ENCODE measurements at regions not wholly inside any gene's neighbourhood (a gene's known extent, or its start where the extent isn't known, plus 50 kb on each side); places are given as distances from the start of the nearest gene placed in this dataset.

DNA sequence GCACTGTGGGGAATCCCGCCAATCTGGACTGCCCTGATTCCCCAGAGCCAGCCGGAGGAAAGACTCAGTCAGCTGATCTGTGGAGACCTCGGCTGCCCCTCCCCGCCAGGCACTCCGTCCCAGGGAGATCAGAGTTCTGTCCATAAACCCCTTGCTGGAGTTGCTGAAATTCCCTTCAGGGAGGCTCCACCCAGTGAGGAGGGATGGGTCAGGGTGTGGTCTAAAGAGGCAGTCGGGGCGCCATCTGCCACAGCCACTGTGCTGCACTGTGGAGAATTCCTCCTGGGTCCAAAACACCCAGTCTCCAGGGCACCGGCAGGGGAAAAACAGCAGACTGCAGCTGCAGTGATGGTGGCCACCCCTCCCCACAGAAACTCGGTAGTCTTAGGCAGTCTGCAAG lies 1922.3 kb upstream of the FLRT2 start:
- TF ChIP-seq, protein P1, sequence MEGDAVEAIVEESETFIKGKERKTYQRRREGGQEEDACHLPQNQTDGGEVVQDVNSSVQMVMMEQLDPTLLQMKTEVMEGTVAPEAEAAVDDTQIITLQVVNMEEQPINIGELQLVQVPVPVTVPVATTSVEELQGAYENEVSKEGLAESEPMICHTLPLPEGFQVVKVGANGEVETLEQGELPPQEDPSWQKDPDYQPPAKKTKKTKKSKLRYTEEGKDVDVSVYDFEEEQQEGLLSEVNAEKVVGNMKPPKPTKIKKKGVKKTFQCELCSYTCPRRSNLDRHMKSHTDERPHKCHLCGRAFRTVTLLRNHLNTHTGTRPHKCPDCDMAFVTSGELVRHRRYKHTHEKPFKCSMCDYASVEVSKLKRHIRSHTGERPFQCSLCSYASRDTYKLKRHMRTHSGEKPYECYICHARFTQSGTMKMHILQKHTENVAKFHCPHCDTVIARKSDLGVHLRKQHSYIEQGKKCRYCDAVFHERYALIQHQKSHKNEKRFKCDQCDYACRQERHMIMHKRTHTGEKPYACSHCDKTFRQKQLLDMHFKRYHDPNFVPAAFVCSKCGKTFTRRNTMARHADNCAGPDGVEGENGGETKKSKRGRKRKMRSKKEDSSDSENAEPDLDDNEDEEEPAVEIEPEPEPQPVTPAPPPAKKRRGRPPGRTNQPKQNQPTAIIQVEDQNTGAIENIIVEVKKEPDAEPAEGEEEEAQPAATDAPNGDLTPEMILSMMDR (IDR thresholded peaks at IDR 0.05) = no peak
- TF ChIP-seq POLR2AphosphoS5 (IDR thresholded peaks at IDR 0.05; ENCODE audit: insufficient read depth in 1 of 2, low read depth in 1 of 2) = no peak

Data from vagina (tissue), 2 donors.